HG02938 (cell line): ENCODE measurements at regions not wholly inside any gene's neighbourhood (a gene's known extent, or its start where the extent isn't known, plus 50 kb on each side); places are given as distances from the start of the nearest gene placed in this dataset.

Experiments used
- ATAC-seq: cut with Tn5 transposase; IDR thresholded peaks from one replicate; pipeline ENCODE4 v1.9.1; 2021; ENCODE audit warnings: mild to moderate bottlenecking, moderate library complexity; ENCODE audit not compliant: unreplicated experiment

DNA sequence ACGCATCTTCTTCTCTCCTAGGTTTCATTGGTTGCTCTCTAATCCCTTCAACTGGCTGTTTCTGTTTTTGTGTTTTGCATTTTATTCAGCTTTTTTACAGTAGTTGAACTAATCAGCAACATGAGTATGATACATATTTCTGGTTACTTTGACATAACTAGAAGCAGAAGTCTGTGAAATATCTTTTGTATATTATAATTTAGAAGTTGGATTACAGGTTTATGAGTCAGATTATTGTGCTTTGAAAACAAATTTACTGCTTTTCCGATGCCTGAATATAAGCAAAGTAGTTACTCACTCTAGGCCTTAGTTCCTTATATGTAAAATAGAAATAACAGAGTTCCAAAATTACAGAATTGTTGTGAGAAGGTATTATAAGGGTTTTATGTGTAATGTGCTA is 96.2 kb upstream of the MEOX2 start:
- ATAC-seq, result no peak

DNA sequence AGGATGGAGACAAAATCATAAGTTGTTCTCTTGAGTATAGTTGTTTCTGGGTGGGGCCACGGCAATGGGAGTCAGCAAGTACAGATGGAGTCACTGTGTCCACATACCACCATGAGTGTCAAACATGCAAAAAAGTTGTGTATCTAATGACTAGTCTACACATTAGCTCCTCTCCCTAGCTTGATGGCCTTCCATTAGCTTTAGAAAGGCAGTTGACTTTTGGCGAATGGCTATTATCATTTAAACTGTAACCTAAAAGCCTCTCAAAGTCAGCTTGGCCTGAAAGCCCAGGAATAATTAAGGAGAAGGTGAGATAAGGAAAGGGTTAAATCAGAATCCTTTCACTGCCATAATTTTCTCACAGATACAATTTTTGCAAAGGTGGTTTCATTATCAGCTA is 95.5 kb upstream of the MEOX2 start:
- ATAC-seq, result no peak

DNA sequence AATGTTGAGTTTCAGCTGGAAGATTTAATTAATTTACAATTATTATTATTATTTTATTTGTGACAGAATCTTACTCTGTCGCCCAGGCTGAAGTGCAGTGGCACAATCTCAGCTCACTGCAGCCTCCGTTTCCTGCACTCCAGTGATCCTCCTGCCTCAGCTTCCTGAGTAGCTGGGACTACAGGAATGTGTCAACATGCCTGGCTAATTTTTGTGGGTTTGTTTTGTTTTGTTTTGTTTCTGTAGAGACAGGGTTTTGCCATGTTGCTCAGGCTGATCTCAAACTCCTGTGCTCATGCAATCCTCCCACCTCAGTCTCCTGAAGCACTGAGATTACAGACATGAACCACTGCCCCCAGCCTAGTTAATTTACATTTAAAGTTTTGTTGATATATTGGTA is 93.8 kb upstream of the MEOX2 start:
- ATAC-seq, result no peak

DNA sequence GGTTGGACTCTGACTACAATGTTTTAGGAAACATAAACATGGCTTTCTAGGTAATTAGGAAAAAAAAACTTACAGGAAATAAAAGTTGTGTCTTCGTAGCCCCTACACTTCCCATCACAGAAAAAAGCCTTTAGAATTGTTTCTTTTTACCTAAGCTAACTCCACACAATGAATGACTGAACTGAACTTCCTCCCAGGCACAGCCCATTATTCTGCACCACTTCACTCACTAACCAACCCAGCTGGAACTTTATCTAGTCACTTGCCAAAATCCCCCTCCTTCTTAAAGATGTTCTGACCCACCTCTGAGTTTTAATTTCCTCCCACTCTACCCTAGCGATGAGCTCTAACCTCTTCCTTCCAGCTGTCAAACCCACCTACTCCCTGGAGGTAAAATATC is 91.7 kb upstream of the MEOX2 start:
- no peak for ATAC-seq

DNA sequence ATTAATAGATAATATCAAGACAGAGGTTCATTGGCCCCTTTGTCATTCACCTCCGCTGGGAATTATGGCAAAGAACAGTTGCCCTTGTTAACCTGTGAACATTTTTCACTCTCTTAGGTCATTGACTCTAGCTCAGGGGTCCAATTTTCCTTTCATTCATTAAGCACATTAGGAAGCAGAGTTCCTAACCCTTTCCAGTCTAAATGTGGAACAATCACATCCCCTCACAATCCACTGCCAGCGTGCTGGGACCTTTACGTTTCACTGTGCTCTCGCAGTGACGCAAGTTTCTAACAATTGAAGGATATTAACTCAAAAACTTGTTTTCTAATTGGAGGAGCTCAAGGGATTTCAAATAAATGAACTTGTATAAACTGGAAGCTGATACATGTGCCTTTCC is 79.3 kb upstream of the MEOX2 start:
- ATAC-seq, result no peak

DNA sequence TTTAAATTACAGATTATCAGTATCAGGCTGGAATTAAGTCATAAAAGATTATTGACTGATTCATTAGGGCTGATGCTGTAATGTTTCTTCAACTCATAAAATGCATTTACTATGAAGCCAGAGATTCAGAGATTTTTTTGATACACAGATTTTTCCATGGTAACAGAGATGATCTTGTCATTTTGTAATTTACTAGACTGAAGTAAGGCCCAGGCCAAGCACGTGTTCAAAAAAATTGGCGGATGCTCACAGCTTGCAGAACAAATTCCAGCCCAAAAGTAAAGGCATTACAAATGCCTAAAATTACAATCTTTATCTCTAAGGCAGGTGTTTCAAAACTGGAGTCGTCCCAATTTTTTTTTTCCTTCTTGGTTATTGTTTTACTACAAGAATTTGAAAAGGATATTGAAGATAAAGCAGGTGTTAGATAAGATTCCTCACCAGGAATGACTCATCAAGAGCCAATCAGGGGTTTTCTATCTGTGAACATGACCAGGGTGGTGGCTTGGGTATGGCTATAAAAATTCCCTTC is 78.4 kb upstream of the MEOX2 start:
- no peak for ATAC-seq

DNA sequence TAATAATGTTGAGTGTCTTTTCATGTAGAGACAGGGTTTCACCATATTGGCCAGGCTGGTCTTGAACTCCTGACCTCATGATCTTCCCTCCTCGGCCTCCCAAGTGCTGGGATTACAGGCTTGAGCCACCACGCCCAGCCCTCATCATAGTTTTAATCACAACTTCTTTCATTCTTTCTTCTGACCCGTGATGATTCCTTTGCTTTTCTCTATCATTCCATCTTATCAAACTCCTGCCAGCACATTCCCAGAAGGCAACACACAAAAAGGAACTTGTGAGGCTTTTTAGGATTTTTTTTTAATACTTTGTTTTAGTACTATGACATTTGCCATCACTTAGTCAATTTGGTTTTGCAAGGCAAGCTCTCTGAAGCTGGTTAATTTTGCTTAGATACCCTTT is 77.5 kb upstream of the MEOX2 start:
- no peak for ATAC-seq

DNA sequence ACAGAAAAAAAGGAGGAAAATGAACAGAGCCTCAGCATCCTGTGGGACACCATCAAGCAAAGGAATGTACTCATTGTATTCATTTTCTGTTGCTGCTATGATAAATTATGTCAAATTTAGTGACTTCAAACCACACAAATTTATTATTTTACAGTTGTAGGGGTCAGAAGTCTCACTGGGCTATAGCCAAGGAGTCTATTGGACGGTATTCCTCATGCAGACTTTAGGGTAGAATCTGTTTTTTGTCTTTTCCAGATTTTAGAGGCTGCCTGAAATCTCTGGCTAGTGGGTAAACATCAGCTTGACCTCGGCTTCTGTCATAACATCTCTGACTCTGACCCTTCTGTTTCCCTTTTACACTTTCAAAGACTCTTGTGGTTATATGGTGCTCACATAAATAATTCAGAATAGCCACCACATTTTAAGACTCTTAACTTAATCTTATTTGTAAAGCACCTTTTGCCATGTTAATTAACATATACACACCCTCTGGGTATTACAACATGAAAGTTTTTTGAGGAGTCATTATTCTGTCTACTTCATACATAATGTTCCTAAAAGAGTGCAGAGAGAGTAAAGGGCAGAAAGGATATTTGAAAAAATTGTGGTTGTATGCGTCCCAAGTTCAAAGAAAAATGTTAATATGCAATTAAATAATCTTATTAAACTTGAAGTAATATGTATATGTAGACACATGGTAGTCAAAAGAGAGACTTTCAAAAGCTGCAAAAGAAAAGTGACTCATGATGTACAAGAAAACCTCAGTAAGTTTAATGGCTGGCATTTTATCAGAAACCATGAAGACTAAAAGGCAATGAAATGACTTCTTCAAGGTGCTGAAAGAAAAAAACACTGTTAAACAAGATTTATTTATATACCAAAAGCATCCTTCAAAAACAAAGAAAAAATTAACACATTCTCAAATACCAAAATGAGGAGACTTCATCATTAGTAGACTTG is 70.8 kb upstream of the MEOX2 start:
- no peak for ATAC-seq

DNA sequence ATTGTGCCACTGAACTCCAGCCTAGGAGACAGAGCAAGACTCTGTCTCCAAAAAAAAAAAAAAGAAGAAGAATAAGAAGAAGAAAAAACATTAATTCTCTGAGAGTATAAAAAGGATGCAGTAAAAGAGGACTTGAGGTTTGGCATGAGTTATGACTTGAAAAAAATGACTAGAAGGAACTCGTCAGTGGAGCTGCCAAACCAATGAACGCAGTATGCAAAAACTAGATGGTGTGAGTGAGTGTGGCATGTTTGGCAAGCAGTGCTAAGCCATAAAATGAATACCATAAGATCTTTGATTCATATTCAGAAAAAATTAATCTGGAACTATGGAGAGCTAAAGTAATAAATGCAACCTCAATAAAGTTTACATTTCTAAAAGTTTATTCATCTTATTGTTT is 68.6 kb upstream of the MEOX2 start:
- ATAC-seq, result no peak

DNA sequence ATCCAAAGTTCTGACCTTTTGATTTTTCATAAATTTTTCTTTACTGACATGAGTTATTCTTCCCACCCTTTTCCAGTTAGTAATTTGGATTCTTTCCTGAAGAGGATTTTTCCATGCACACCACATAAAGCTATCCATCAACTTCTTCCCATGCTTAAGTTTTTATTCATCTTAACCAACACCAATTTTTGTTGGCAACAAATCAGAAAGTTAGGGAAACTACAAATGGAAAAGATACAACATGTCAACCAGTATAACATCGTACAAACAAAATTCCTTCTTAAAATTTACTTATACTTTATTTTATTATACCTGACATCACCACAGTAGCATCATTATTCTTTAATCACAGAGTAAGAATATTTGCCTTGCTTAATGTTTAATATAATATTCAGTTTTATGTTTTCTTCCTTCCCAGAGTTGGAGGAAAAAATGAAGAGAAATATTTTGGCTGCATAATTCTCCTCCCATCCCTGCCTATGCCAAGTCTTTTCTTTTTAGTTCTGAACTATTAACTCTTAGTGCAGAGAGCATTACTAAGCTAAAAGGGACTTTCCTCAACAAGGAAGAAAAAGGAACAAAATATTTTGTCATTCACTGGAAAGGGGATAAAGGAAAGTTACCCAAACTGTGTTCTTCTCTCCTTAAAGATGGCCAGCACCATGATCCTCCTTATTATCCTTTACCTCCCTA is 67.5 kb upstream of the MEOX2 start:
- ATAC-seq, result no peak

DNA sequence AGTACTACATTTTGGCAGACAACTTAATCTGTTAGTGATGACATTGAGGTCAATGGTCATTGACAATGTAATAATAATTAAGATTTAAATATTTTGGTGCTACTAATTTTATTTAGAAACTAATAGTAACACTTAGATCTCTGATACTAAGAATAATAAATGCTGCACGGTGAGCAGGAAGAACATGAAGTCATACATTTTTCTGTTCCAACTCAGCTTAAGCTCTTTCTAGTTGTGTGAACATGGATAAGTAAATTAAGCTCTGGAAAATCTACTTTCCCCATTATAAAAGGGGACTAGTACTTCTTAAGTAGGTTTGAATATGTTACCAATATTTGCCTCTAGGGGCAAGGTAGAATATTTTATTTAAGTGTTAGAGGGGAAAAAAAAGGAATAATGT is 65.9 kb upstream of the MEOX2 start:
- ATAC-seq, result no peak

DNA sequence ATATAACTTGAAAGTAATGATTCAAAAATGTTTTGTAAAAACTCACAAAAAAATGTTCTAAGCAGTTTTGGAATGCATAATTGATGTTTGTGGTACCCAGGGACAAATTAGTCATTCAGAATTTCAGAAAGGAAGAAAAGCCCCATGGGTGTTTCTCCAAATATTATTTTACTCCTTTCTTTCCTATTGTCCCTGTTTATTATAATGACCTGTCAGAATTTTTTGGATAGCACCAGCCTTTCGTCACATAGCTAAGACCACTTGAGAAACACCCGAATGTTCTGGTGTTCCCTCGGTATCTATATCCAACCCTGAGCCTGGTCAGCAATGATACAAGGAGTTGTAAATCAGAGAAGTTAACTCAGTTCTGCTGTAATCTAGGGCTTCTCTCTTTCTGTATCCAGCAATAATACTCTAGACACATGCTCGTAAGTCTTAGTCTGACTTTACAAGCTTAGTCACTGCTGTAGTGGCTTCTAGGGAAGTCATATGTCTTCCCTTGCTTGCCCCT is 64.8 kb upstream of the MEOX2 start:
- ATAC-seq, result no peak

DNA sequence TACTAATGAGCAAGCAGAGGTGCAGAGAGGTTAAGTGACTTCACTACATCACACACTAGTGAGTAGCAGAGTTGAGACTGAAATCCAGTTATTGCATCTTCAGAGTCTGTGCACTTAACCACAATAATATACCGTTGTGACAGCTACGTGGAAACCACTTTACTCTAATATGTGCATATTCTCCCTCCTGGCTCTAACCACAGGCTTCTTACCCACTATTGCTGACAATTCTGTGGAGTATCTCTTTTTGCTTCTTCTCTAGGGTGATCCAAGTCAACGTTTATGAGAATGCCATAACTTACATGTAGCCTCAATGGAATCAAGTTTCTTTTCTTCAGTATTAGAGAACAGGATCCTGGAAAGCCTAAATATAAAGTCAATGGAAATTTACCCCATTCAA is 64.2 kb upstream of the MEOX2 start:
- no peak for ATAC-seq

DNA sequence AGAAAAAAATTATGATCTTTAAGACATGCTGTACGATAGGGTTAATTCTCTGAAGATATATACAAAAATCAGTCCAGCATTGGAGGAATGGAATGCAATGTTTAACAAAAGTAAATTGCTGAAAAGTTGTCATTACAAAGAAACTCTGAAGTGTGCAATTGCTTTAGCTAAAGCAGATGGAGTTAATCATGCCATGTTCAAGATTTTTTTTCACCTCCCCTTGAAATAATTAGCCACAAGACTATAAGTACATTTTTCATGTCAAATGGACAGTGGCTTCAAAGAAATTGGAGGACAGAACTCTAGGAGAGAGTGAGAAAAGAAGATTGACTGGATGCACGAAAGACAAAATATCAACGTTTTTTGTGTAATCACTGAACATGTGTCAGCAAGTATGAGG is 63.1 kb upstream of the MEOX2 start:
- ATAC-seq, result no peak

DNA sequence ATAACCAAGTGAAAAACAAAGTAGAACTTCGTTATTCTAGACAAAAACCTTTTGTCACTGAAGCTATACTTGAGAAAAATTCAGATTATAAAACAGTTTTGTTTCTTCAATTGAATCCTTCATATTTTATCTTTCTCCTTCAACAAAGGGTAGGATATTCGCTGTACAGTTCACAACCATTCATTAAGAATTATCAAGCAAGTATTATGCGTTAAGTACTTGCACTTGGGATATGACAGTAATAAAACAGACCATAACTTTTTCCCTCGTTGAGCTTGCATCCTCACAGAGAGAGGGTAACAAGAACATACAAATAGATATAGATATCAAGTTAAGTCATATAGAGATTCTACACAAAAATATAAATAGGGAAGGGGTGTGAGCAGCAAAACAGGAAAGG is 61.2 kb upstream of the MEOX2 start:
- no peak for ATAC-seq

DNA sequence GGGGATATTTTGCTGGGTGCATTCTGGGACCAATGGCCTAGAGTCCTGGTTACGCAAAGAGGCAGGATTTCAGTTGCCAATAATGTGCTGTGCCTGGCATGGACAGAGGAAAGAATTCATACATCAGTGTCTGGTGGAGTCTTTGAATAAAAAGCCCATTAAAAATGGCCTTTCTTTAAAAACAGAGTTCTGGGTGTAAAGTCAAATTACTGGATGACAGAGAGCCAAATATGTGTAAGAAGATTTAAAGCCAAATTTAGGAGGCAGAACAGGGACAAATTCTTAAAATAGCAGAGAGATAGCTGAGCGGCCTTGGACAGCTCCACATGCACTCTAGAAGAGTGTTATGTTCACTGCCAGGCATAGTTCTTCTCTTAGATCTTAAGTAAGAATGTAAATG is 60.8 kb upstream of the MEOX2 start:
- no peak for ATAC-seq

DNA sequence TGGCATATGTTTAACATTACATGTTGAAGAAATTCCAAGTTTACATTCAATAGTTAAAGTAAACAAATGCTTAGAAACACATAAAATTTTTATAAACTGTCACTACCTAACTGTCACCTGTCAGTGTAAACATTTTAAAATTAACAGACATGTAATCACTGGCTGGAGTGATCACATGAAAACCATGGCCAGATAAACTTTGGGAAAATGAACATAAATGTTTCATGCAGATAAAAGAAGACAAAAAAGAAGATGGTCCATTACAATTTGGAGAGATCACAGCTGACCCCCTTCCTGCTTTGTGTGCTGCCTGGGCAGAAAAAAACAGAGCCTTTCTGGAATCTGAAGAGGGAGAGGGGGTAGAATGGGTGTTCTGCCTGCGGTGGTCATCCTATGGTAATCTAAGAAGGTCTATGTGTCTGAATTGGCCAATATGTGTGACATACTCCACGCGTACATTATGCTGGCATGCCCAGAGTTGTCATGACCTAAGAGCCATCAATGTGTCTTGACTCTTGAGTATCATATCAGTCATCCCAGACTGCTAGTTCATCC is 57.5 kb upstream of the MEOX2 start:
- ATAC-seq, result no peak

DNA sequence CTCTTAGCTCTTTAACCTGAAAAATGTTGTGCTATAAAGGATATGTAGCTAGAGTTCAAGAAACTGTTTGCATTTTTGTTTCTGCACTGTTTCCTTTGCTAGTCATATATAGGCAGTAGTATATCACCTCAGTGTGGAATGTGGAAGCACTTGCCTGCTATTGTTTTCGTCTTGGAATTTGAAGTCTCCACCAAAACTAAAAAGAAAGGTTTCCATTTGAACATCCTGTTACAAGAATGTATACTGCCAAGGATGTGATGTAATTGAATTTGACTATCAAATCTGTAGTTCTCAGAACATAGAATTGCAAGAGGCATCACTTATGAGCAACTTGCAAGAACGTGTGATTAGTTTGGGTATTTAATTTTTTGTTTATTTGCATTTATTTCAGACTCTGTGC is 51.1 kb upstream of the MEOX2 start:
- no peak for ATAC-seq
